ENCODE measurements at regions not wholly inside any gene's neighbourhood (a gene's known extent, or its start where the extent isn't known, plus 50 kb on each side); places are given as distances from the start of the nearest gene placed in this dataset.

- TF ChIP-seq OSR1 (CRISPR knock-in tag; IDR thresholded peaks at IDR 0.05) (no peak), SNAI2 (CRISPR knock-in tag; IDR thresholded peaks at IDR 0.05) (no peak)
These were observed 432.2 kb upstream of the HNRNPA3 start for GRCh38 chr2:176780348-176780747.
